HL-60 (cell line): ENCODE measurements at regions not wholly inside any gene's neighbourhood (a gene's known extent, or its start where the extent isn't known, plus 50 kb on each side); places are given as distances from the start of the nearest gene placed in this dataset.
A peak's percentile ranks its signal among the peaks of the same experiment; 100 is the strongest.

Experiments
- DNase-seq, 2 experiments: peaks; one replicate each; pipeline ENCODE4 v3.0.0-alpha.2; 2010 to 2020; ENCODE audit warnings: low read depth in 1 of 2, low spot score in 1 of 2
- H3K27ac ChIP-seq: fragments of 250-450 bp; sonication (Bioruptor Pico); replicated peaks from 2 replicates; pipeline ENCODE4 v1.5.1; 2020; ENCODE audit warnings: mild to moderate bottlenecking, moderate library complexity
- H3K27me3 ChIP-seq: fragments of 250-450 bp; sonication (Bioruptor Pico); 2 replicates; pipeline ENCODE4 v1.5.1; 2021; ENCODE audit warnings: mild to moderate bottlenecking, moderate library complexity; ENCODE audit not compliant: insufficient read depth, poor library complexity, severe bottlenecking
- H3K4me3 ChIP-seq: replicated peaks from 2 replicates; pipeline ENCODE4 v1.5.1; 2011; ENCODE audit warnings: mild to moderate bottlenecking, control low read depth, low read length; ENCODE audit not compliant: insufficient read depth
- GABPA ChIP-seq: IDR thresholded peaks from 2 replicates; pipeline ENCODE4 v1.6.1; 2012; ENCODE audit warnings: low read depth
- POLR2AphosphoS5 ChIP-seq: IDR thresholded peaks from 2 replicates; pipeline ENCODE4 v1.6.1; 2012; ENCODE audit warnings: low read depth
- SPI1 ChIP-seq: IDR thresholded peaks from 2 replicates; pipeline ENCODE4 v1.6.1; 2012; ENCODE audit warnings: low read depth, mild to moderate bottlenecking, borderline replicate concordance
- TF ChIP-seq, protein P1 (sequence below): IDR thresholded peaks from one replicate; pipeline ENCODE4 v1.5.1; 2011; ENCODE audit warnings: low read length, control low read depth, inconsistent platforms; ENCODE audit not compliant: insufficient read depth
- TF ChIP-seq, protein P2 (sequence below): IDR thresholded peaks from 2 replicates; pipeline ENCODE4 v1.6.1; 2012; ENCODE audit warnings: low read depth; ENCODE audit not compliant: insufficient replicate concordance

DNA sequence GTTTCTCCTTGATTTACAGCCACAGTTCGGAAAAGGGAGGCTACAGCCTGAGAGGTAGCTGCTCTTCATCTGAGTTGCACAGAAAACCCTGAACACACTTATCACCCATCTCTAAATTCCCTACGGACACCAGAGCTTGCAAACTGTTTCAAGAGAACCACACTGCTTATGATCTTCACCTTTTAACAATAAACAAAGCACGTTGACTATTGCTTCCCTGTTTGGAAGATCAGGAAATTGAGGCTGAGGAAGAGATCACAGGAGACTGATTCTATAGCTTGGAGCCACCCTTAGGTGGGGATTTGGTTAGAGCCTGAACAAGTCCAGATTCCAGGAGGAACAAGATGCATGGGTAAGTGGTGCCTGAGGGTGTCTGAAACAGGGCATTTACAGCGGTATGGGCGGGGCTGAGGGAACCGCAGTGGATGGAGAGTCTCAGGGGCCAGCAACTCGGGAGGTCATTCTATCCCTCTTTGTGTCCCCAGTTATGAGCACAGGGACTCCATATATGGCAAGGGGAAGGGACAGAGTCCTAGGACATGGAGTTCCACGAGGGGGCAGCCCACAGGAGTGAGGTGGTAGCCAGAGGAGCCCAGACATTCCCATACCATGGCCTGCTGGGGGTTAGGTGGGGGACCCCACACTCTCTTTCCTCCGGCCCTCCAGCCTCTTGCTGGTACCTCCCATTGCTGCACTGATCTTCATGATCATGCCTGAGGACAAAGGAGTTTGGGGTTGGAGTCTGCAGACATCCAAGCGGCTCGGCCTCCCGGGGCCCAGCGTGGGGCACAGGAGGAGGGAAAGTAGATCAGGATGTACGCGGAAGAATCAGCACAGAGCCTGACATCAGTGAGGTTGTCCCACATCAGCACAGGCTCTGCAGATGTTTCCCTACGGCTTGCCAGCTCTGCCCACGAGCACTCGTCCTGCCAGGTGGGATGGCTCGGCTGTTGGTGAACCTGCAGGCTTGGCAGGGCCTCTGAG, 162.3 kb upstream of the ZNF536 start:
- no peak overlapping the region for H3K4me3 ChIP-seq
- H3K27me3 ChIP-seq: no peaks in the 10 kb centered on the region
- no peak for TF ChIP-seq GABPA
- TF ChIP-seq, protein P1, sequence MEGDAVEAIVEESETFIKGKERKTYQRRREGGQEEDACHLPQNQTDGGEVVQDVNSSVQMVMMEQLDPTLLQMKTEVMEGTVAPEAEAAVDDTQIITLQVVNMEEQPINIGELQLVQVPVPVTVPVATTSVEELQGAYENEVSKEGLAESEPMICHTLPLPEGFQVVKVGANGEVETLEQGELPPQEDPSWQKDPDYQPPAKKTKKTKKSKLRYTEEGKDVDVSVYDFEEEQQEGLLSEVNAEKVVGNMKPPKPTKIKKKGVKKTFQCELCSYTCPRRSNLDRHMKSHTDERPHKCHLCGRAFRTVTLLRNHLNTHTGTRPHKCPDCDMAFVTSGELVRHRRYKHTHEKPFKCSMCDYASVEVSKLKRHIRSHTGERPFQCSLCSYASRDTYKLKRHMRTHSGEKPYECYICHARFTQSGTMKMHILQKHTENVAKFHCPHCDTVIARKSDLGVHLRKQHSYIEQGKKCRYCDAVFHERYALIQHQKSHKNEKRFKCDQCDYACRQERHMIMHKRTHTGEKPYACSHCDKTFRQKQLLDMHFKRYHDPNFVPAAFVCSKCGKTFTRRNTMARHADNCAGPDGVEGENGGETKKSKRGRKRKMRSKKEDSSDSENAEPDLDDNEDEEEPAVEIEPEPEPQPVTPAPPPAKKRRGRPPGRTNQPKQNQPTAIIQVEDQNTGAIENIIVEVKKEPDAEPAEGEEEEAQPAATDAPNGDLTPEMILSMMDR: no peak
- no peak for TF ChIP-seq SPI1
- no peak for TF ChIP-seq POLR2AphosphoS5
- TF ChIP-seq, protein P2, sequence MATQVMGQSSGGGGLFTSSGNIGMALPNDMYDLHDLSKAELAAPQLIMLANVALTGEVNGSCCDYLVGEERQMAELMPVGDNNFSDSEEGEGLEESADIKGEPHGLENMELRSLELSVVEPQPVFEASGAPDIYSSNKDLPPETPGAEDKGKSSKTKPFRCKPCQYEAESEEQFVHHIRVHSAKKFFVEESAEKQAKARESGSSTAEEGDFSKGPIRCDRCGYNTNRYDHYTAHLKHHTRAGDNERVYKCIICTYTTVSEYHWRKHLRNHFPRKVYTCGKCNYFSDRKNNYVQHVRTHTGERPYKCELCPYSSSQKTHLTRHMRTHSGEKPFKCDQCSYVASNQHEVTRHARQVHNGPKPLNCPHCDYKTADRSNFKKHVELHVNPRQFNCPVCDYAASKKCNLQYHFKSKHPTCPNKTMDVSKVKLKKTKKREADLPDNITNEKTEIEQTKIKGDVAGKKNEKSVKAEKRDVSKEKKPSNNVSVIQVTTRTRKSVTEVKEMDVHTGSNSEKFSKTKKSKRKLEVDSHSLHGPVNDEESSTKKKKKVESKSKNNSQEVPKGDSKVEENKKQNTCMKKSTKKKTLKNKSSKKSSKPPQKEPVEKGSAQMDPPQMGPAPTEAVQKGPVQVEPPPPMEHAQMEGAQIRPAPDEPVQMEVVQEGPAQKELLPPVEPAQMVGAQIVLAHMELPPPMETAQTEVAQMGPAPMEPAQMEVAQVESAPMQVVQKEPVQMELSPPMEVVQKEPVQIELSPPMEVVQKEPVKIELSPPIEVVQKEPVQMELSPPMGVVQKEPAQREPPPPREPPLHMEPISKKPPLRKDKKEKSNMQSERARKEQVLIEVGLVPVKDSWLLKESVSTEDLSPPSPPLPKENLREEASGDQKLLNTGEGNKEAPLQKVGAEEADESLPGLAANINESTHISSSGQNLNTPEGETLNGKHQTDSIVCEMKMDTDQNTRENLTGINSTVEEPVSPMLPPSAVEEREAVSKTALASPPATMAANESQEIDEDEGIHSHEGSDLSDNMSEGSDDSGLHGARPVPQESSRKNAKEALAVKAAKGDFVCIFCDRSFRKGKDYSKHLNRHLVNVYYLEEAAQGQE: no peak
- no peak overlapping the region for H3K27ac ChIP-seq
- DNase-seq: no peak

DNA sequence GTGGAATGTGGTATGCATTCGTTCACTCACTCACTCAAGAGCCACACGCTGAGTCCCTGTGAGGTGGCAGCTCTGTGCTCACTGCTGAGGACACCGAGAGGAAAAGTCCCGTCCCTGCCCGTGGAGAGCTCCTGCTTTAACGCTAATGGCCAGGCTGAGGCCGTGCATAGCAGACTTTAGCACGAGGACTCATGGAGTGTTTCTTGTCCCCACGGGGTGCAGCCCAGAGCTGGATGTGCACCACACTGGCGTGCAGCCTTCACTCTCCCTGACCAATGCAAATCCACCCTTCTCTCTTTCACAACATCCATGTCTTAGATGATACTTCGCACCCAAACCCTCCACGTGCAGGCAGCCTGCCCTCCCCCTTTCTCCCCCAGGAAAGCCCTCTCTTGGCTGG, 159.6 kb upstream of the ZNF536 start:
- Histone ChIP-seq H3K4me3 (no peak overlapping the region), H3K27ac (no peak overlapping the region), H3K27me3 (no peaks in the 10 kb centered on the region)
- TF ChIP-seq, protein P1: no peak
- no peak for TF ChIP-seq GABPA
- TF ChIP-seq, protein P2: no peak
- TF ChIP-seq SPI1: no peak
- no peak for TF ChIP-seq POLR2AphosphoS5
- no peak for DNase-seq

DNA sequence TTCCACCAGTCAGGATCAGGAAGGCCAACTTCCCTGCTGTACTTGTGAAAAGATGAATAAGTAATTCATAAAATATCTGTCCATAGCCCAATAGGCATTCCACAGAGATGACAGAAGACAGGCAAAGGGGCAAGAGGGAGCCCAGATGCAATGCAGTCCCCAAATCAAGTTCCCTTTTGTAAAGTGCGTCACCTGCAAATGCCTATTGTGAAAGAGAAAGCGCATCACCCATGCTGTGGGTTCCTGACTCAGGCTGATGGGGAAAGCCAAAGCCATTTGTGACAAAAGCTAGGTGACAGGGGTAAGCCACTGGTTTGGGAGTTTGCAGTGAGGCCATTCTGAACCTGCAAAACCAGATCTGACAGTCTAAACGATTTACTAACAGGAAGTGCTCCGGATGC, 157.5 kb upstream of the ZNF536 start:
- H3K27ac ChIP-seq: no peak overlapping the region
- TF ChIP-seq POLR2AphosphoS5 (no peak), SPI1 (peak; percentile 12; the same call in 1 of the 2 replicates), GABPA (no peak)
- TF ChIP-seq, protein P2: no peak
- TF ChIP-seq, protein P1: no peak
- DNase-seq: peak in 1 of 2 experiments; percentile 40
- H3K27me3 ChIP-seq: no peaks in the 10 kb centered on the region
- no peak overlapping the region for H3K4me3 ChIP-seq
